Right renal cortex interstitium (tissue), 3 donors: ENCODE measurements at regions not wholly inside any gene's neighbourhood (a gene's known extent, or its start where the extent isn't known, plus 50 kb on each side); places are given as distances from the start of the nearest gene placed in this dataset.
A peak's percentile ranks its signal among the peaks of the same experiment; 100 is the strongest.
"Not testable (repeated sequence)": the region's sequence is repeated elsewhere in the genome, so short reads cannot be mapped to it uniquely, and the experiment has no call there.

Experiments
- DNase-seq, 3 donors: peaks; one replicate each; pipeline ENCODE4 v3.0.0-alpha.2; 2013; ENCODE audit warnings: low read depth in 3 of 3, low spot score in 2 of 3

DNA sequence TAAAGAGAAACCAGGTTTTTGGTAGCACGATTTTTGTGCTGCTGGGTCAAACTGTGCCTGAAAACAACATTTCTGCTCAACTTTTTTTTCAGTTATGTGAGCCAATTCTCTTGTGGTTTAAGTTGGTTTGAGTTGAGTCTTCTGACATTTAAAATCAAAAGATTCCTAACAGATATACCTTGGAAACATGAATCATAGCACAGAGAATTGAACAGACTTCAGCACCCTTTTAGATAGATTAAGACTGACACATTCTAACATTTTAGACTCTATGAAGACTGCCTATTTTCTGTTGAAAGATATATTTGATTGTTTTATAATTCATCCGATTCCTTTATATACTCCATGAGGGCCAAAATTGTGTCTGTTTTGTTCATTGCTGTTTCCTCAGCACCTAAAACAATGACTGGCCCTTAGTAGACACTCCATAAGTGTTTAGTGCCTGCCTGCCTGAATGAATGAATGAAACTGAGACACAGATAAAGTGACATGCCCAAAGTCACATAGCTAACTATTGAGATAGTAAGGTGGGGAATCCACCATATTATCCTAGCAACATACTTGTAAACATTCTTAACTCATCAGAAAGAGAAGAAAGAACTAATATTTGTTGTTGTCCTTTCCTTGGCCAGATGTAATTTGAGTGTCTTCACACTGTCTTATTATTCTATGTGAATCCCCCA, 624.0 kb downstream of the MID1IP1 start:
- DNase-seq = no peak

DNA sequence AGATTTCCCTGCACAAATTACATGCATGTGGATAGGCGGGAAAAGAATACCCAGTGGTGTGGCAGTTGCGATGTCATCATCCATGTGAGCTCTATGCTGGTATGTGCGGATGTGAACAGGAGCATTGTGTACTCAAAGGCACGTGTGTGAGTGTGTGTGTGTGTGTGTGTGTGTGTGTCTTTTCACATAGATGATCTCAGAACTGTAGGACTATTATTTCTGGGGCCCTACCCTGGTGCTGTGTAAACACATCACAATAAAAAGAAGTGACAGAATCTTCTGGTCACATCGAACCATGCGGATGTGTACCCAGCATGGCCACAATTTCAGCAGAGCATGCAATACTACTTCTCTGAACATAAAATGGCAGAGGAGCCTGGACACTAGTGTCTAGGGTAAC, 624.8 kb downstream of the MID1IP1 start:
- DNase-seq = no peak

DNA sequence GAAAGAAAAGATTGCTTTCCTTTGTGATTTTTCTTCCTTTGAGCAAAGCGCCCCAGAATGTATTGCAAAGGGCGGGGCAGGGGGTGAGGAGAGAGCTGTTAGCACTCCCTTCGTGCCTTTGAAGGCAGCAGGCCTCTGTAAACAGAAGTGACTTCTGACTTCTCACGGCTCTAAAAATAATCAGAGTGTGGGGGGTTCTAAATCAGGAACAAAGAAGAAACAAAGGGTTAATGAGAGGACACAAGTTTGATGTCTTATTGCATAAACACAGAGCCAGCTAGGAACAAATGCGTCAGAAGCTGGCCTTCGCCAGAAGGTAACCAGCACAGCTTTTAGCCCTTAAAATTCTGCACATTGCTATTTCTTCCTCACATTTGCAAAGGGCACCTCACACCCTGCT, 626.2 kb downstream of the MID1IP1 start:
- no peak for DNase-seq

DNA sequence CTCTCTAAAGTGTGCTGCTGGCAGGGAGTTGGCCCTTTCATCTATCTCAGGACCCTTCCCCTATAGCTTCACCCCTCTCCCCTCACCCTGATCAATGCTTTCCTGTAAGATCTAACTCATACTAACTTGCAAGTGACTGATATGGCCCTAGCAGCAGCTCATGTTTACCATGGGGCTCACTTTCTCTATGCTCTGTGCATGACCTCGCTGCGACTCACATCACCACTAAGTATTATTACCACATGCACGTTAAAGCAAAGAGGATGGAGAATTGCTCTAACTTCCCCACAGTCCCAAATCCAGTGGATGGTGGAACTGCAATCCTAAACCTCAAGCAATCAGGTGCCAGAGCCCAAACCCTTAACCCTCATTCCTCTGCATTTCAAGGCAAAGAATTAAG, 626.6 kb downstream of the MID1IP1 start:
- DNase-seq = no peak

DNA sequence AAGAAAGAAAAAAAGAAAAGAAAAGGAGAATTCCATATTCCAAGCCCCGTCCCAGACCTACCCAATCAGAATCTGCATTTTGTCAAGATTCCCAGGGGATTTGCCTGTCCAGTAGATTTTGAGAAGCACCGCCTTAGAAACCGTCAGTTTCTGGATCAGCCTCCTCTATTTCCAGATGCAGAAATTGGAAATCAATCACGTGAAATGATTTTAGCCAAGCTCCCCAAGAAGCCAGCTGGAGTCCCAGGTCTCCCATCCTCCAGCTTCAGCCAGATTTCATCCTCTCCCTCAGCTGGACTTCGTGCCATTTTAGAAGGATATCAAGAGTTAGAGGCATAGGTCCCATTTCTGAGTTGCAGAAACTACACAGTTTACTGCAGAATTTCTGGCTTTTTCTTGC, 629.3 kb downstream of the MID1IP1 start:
- no peak for DNase-seq

DNA sequence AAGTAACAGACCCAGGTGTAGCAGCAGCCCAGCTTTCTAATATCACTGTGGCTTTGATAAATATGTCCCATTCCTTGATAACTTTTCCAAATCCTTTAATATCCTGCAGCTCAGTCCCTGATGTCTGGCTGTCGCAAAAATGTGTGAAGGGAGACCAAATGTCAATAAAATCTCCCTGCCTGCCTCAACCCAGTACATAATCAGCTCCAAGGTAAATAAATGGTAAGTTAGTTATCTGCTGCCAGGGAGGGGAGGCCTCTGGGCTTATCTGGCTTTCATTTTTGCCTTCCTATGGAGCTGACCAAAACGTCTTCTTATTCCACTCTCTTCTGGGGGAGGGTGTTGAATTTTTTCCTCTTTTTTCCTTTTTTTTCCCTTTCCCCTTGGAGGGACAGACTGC, 630.6 kb downstream of the MID1IP1 start:
- no peak for DNase-seq

DNA sequence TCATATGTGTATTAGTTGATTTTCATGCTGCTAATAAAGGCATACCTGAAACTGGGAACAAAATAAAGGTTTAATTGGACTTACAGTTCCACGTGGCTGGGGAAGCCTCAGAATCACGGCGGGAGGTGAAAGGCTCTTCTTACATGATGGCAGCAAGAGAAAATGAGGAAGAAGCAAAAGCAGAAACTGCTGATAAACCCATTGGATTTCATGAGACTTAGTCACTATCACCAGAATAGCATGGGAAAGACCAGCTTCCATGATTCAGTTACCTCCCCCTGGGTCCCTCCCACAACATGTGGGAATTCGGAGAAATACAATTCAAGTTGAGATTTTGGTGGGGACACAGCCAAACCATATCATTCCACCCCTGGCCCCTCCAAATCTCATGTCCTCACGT, 633.4 kb downstream of the MID1IP1 start:
- not testable (repeated sequence) for DNase-seq

DNA sequence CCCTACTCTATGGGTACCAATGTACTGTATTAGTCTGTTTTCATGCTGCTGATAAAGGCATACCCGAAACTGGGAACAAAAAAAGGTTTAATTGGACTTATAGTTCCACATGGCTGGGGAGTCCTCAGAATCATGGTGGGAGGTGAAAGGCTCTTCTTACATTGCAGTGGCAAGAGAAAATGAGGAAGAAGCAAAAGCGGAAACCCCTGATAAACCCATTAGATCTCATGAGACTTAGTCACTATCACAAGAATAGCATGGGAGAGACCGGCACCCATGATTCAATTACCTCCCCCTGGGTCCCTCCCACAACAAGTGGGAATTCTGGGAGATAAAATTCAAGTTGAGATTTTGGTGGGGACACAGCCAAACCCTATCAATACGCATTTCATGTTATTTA, 635.3 kb downstream of the MID1IP1 start:
- DNase-seq = not testable (repeated sequence)

DNA sequence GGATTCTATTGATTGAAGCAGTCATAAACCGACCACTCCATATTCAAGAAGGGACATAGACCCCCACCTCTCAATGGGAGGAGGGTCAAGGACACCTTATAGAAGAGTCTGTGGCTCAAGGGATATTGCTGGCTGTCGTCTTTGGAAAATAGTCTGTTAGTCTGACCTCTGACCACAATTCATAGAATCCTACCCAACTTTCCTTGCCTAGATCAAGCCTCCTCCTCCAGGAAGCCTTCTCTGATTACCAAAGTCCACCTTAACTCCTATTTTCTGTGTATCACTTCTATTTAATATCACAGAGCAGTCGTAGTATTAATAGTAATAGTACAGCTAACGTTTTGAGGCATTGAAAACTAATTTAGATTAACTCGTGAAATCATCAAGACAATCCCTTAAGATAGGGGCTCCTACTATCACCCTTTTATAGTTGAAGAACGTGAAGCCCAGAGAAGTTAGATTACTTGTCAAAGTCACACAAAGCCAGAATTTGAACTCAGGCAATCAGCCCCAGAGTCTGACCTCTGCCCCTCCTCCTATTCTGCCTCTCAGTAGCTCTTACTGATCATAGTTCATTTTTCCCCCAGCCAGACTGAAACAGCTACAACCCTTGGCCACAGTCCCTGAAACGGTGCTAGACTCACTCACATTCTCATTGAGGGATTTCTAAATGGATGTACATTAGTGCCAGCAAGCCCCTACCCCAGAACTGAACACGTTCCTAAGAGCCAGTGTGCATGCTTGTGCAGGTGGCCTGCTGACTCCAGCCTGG, 636.6 kb downstream of the MID1IP1 start:
- no peak for DNase-seq

DNA sequence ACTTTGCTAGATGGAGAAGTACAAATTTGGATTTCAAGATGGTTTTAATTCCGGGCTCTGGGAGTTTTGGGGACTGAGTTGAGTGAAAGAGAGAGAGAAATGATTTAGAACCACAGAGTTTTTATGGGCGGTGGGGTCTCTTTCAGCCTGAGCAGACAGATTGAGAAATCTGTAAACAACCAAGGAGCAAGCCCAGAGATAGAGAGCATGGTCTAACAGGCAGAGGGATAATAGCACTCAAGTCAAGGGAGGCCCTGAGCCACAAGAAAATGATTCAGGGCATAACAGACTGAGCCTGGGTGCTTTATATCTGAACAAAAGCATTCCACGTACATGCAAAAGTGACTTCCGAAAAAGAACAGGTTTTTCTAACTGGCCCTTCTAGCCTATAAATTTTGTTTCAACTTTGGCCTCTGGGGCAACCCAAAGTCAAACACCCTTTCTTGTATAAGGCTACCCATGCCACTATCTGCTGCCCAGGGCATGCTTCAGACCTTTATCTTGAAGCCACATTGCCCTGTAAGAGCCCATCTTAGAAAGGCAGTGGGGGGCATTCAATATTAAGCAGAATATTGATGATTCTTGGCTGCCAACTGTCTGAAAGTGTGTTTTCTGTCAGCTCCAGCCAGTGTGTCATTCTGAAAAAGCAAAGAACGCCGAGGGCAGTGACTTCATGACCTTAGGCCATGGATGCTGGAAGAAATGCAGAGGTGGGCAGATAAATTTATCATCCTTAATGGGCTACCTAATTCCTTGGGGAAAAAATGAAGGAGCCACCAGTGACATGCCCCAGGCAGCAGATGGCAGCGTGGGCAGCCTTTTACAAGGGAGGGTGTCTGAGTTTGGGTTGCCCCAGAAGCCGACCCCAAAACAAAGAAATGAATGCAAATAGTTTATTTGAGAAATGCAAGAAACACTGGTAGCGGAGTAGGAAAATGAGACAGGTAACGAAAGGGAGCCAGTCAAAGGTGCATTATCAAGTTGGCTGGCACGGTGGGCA, 637.6 kb downstream of the MID1IP1 start:
- DNase-seq = no peak

DNA sequence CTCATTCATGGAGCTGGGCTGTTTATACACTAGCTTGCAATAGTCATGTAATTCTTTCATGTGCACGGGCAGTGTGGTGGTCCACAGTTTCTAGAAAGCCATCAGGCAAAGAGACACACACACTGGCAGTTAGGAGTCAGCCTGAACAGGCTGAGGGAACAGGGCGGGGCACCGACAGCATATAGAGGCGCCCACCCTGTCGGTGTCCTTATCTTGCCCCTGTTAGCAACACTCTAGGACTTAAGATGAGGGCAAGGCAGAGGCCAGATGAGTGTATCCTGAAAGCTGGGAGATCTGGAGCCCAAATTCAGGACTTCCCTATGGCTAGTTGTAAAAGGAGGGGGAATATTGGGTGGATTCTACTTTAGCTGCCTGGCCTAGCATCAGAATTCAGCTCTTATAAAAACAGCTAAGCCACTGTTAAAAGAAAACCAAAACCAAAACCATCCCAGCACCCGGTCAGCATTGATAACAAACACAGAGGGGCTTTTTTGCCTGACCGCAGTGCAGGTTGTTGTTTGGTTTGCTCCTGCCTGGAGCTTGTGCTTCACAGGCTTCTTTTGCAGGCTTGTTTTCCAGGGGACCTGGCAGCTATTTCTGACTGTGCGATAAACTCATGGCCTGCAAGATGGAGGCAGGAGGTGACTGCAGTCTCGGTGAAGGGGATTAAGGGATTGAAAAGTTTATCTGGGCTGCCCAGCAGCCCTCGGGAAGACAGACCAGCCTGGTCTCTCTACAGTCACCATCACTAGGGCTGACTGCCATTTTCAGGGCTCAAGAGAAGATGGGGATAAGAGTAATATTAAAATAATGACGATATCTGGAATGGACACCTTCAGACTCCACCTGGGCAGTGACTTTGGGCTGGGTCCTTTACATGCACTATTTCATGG, 638.9 kb downstream of the MID1IP1 start:
- DNase-seq = no peak

DNA sequence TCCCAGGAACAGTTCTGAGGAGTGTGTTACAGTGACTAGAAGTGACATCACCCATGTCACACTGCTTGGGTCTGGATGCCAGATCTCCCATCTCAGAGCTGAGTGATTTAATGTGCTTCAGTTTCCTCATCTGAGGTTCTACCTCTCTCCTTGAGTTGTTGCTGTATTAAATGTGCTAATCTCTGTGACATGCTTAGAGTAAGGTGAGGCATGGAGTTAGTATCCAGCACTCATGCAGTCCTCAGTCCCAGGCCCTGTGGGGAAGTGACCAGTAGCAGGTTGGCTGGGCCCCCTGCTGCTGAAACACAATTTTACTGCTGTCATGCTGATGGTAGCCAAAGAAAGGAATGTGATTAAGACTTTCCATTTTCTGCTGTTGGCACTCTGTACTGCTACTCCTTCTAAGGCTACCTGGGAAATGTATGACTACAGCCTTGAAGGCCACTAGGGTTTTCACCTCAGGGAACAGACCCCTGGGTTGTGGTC, 639.6 kb downstream of the MID1IP1 start:
- DNase-seq = no peak

DNA sequence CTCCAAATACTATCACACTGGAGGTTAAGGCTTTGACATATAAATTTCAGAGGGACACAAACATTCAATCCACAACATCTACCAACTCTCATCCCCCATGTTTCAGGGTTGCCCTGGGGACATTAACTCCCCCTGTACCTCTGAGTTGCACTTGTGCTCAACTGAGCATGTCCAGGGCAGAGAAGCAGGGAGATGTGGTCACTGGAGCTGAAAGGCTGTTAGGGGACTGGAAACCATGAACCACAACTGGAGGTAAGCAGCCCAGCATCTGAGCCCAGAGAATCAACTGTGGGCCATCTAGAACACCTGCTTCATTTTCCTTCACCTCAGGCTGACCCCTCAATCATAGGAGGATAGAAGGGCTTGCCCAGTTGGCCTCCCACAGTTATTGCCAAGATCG, 641.1 kb downstream of the MID1IP1 start:
- no peak for DNase-seq

DNA sequence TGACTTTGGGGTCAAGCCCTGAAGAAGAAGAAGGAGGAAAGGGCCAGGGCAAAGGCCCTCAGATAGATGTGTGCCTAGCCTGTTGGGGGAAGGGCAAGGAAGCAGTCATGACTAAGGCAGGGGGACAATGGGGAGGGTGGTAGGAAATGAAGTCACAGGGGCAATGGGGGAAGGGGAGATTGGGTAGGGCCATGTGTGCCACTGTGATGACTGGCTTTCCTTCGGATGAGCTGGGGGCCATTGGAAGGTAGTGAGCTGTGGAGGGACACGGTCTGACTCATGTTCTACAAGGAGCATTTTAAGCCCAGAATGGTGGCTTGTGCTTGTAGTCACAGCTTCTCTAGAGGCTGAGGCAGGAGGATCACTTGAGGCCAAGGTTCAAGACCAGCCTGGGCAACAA, 642.0 kb downstream of the MID1IP1 start:
- no peak for DNase-seq

DNA sequence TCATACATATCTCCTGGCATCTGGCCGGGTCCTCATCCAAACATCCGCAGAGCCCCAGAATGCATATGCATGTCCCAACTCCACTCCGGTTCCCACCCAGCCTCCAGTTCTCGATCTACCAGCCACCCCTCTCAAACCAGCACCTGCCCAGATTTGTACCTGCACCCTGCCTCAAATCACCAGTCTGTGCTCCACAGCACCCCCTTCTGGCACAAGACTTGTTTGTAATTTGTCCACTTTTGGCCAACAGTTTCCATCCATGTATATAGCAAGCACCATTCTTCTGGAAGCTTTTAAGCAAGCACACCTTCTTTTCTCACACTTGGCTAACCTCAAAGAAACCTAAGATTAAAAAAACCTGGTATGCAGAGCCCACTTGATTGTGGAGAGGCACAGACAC, 644.1 kb downstream of the MID1IP1 start:
- DNase-seq = no peak

DNA sequence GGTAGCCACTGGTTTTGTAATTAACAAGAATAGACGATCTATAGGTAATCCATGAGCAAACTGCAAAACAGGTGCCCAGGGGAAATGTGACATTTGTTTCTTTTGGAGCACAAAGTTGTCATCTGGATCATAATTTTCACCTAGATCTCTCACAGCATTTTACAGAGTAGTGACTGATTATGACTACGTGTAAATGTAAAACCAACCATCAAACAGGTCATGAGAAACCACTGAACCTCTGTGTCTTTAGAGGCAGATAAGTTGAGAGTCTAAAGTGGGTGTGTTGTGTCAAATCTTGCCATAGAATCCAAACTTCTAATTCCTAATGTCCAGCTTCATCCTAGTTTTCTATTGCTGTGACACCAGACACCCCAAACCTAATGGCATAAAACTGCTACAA, 648.1 kb downstream of the MID1IP1 start:
- DNase-seq = no peak

DNA sequence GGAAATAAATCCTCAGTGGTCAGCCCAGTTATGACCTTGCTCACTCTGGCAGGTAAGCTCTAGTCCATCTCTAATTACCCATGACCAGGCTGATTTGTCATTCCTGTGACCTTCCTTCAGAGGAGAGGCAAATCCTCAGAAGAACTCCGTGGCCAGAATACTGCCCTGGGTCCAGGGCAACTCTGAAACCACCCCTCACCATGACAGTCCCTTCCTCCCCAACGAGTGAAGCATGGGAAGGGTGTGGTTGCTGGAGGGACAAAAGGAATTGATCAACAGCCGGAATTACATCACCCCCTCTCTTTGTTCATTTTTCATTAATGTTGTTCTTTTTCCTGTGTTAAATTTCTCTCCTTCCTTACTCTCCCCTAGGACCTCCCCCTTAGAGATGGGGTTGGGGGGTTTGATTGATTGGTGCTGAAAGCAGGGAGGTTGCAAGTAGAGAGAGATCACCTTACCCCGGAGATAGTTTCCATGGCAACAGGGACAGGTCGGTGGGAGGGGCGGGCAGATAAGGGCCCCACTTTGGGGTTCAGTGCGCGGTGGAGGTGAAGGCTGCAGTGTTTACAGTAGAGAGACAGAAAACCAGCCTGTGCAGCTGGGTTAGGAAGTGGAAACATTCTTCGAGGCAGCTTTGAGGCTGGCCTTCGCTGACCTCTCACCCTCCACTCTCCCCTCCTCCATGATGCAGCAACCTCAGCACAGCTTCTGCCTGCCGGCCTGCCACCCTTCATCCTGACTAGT, 647.4 kb downstream of the BCOR start:
- peak in 1 of 3 donors; percentile 15 for DNase-seq

DNA sequence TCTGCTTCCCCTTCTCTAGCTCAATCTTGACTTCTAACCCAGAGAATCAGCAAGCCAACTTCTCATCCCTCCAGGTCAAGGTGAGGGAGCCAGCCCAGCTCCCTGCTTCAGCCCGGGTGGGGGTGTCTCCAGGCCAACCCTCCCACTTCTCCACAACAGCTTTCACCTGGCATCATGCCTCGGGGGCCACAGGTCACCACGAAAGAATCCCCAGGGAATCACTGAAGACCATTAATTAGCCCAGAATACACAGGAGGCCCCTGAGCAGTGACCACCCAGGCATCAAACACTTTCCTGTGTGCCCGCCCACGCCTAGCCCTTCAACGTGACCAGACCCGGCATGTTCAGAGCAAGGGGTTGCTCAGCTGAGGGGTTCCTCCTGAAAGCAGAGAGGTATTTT, 646.7 kb downstream of the BCOR start:
- DNase-seq = peak in 1 of 3 donors; percentile 19

DNA sequence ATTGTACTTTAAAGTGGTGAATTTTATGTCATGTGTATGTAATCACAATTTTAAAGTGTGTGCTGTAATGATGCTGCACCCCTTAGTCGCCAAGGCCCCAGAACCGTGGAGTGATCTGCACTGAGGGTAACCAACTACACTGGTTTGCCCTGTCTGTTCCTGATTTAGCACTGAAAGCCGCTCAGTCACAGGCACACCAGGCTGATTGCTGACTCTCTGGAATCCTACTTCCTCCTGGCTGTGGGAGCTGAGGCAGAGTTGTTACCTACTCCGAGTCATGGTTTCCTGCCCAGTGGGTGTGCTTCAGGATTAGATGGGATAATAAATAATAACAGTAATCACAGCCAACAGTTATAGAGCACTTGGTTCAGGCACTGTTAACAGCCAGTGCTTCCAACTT, 645.4 kb downstream of the BCOR start:
- no peak for DNase-seq
